Mesothelial cell of epicardium (in vitro differentiated cells): ENCODE measurements at regions not wholly inside any gene's neighbourhood (a gene's known extent, or its start where the extent isn't known, plus 50 kb on each side); places are given as distances from the start of the nearest gene placed in this dataset.

Experiments
- DNase-seq, 2 experiments: peaks; one replicate each; pipeline ENCODE4 v3.0.0; 2021; ENCODE audit warnings: low spot score in 2 of 2; ENCODE audit not compliant: unreplicated experiment in 2 of 2
- H3K27ac Mint-ChIP-seq: 2 replicates; pipeline ENCODE4 v1.8.0; 2021; ENCODE audit warnings: mixed read lengths
- H3K27me3 Mint-ChIP-seq: 2 replicates; pipeline ENCODE4 v1.8.0; 2021; ENCODE audit warnings: low read depth, mixed read lengths
- H3K36me3 Mint-ChIP-seq: 2 replicates; pipeline ENCODE4 v1.8.0; 2021; ENCODE audit warnings: mixed read lengths
- H3K4me1 Mint-ChIP-seq: 2 replicates; pipeline ENCODE4 v1.8.0; 2021; ENCODE audit warnings: mixed read lengths
- H3K4me3 Mint-ChIP-seq: 2 replicates; pipeline ENCODE4 v1.8.0; 2021; ENCODE audit warnings: mild to moderate bottlenecking, moderate library complexity, mixed read lengths
- H3K9me3 Mint-ChIP-seq: 2 replicates; pipeline ENCODE4 v1.8.0; 2021; ENCODE audit warnings: mixed read lengths
- CTCF ChIP-seq: fragments of 200-600 bp; sonication (generic); IDR thresholded peaks from one replicate; pipeline ENCODE4 v1.5.0; 2021; ENCODE audit warnings: antibody characterized with exemption; ENCODE audit not compliant: unreplicated experiment

- Mint-ChIP-seq H3K4me3 (no peak overlapping the region), H3K9me3 (no peaks in the 10 kb centered on the region), H3K4me1 (no peaks in the 10 kb centered on the region), H3K27me3 (peaks cover 19% of the 10 kb centered on the region), H3K27ac (no peak overlapping the region), H3K36me3 (no peaks in the 10 kb centered on the region)
- DNase-seq, result no peak
- no peak for TF ChIP-seq CTCF
These were observed 122.7 kb downstream of the AKAP11 start for GRCh38 chr13:42394711-42395085.

DNA sequence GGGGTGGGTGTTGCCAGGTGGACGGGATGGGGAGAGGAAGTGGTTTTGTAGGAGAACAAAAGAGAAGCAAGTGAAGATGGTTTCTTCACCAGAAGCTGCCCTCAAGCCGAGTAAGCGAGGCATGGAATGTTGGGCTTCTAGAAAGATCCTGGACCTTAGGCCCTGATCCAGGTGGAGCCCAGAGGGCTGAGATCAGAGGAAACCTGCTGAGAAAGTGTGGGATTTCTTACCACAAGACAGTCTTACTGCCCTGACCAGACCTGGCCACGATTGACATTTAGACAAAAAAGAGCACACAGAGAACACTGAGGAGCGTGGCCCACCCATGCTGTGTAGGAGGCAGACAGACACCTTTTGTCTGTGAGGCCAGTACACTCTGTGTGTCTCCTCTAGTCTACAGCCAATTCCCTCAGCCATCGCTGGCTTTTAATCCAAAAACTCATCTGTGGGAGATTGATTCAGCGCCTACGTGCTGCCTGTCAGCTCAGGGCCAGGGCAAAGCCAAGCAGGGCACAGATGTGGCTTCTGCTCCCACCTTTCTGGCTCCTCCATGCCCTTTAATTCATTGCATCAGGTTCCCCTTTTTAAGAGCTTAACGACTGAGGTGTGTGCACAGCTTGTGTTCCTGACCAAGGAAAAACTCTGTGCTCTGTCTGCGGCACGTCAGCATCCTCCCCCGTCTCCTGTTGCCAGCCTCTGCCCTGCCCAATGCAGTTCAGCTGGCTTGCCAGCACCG lies 123.3 kb downstream of the AKAP11 start:
- no peak for DNase-seq
- H3K9me3 Mint-ChIP-seq, result no peaks in the 10 kb centered on the region
- no peak for TF ChIP-seq CTCF
- no peaks in the 10 kb centered on the region for H3K4me1 Mint-ChIP-seq
- no peaks in the 10 kb centered on the region for H3K36me3 Mint-ChIP-seq
- no peak overlapping the region for H3K4me3 Mint-ChIP-seq
- peaks cover 20% of the 10 kb centered on the region for H3K27me3 Mint-ChIP-seq
- no peak overlapping the region for H3K27ac Mint-ChIP-seq

GRCh38 chr13:42396501-42396900 lies 124.5 kb downstream of the AKAP11 start:
- no peaks in the 10 kb centered on the region for H3K36me3 Mint-ChIP-seq
- TF ChIP-seq CTCF, result no peak
- H3K27me3 Mint-ChIP-seq, result peaks cover 26% of the 10 kb centered on the region
- no peak overlapping the region for H3K27ac Mint-ChIP-seq
- no peak for DNase-seq
- H3K4me3 Mint-ChIP-seq, result no peak overlapping the region
- H3K9me3 Mint-ChIP-seq, result no peaks in the 10 kb centered on the region
- H3K4me1 Mint-ChIP-seq, result no peaks in the 10 kb centered on the region

DNA sequence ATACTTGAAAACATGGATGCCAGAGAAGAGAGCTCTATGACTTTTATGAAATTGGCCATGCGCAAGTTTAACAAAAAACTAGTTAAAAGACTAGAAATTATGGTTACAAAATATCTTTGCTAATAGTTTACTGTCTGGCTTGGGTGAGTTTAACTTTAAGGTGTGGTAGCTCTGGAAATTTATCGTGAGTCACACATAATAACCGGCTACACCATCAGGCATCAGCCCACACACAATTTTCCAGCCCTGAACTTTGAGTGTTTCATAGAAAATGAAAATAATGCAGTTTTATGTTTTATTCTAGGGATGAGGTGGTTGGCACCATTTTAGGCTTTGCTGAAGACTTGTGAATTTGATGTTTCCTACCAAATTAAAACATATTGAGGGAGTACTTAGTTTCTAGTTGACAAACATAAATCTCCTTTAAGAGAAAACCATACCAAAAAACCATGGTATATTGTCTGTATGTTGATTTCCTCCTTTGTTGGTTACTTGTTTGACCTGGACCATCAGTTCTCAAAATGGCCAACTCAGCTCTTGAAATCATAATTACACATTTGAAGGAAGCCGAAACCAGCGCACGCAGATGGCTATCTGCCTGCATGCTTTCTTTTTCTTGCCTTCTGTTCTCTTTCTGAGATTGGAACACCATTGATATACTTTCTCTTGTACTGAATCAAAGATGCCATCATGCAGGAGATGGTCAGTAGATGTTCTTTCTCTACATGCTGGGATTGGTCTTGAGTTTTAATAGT lies 125.1 kb downstream of the AKAP11 start:
- Mint-ChIP-seq H3K27ac (no peak overlapping the region), H3K9me3 (no peaks in the 10 kb centered on the region), H3K27me3 (peaks cover 31% of the 10 kb centered on the region), H3K36me3 (no peaks in the 10 kb centered on the region), H3K4me1 (no peaks in the 10 kb centered on the region), H3K4me3 (no peak overlapping the region)
- no peak for TF ChIP-seq CTCF
- DNase-seq, result no peak

GRCh38 chr13:42398533-42398932 lies 126.6 kb downstream of the AKAP11 start:
- no peak for DNase-seq
- no peak overlapping the region for H3K27ac Mint-ChIP-seq
- no peak for TF ChIP-seq CTCF
- H3K27me3 Mint-ChIP-seq, result peaks cover 36% of the 10 kb centered on the region
- H3K4me1 Mint-ChIP-seq, result no peaks in the 10 kb centered on the region
- no peaks in the 10 kb centered on the region for H3K9me3 Mint-ChIP-seq
- H3K36me3 Mint-ChIP-seq, result no peaks in the 10 kb centered on the region
- no peak overlapping the region for H3K4me3 Mint-ChIP-seq
